Trophoblast cell (in vitro differentiated cells and primary cell): ENCODE measurements at regions not wholly inside any gene's neighbourhood (a gene's known extent, or its start where the extent isn't known, plus 50 kb on each side); places are given as distances from the start of the nearest gene placed in this dataset.

ENCODE experiments used
- DNase-seq, 2 donors: peaks; one replicate each; pipeline ENCODE4 v3.0.0-alpha.2; 2016
- H2AFZ ChIP-seq: 2 replicates; pipeline ENCODE4 v1.6.1; 2013; ENCODE audit warnings: low read length, moderate library complexity, mild to moderate bottlenecking; ENCODE audit not compliant: insufficient read depth, poor library complexity
- H2AK5ac ChIP-seq: 2 replicates; pipeline ENCODE4 v1.6.1; 2013; ENCODE audit warnings: mild to moderate bottlenecking, low read length
- H2BK120ac ChIP-seq: 2 replicates; pipeline ENCODE4 v1.6.1; 2013; ENCODE audit warnings: low read length, mild to moderate bottlenecking, moderate library complexity; ENCODE audit not compliant: insufficient read depth, poor library complexity
- H2BK12ac ChIP-seq: 2 replicates; pipeline ENCODE4 v1.6.1; 2013; ENCODE audit warnings: mild to moderate bottlenecking, low read length, moderate library complexity
- H2BK5ac ChIP-seq: 2 replicates; pipeline ENCODE4 v1.6.1; 2013; ENCODE audit warnings: low read length, low read depth, moderate library complexity, mild to moderate bottlenecking; ENCODE audit not compliant: poor library complexity
- H3K14ac ChIP-seq: 2 replicates; pipeline ENCODE4 v1.6.1; 2013; ENCODE audit warnings: mild to moderate bottlenecking, low read length
- H3K18ac ChIP-seq: 2 replicates; pipeline ENCODE4 v1.6.1; 2013; ENCODE audit warnings: mild to moderate bottlenecking, low read length
- H3K23ac ChIP-seq: 2 replicates; pipeline ENCODE4 v1.6.1; 2013; ENCODE audit warnings: low read length
- H3K27ac ChIP-seq: 2 replicates; pipeline ENCODE4 v1.5.1; 2013; ENCODE audit warnings: low read depth, mild to moderate bottlenecking, inconsistent platforms, low read length, moderate library complexity
- H3K27me3 ChIP-seq: 2 replicates; pipeline ENCODE4 v1.6.1; 2013; ENCODE audit warnings: inconsistent platforms, mild to moderate bottlenecking, low read length, moderate library complexity; ENCODE audit not compliant: insufficient read depth
- H3K36me3 ChIP-seq, 2 experiments: 1 replicate in 1 of 2; 2 replicates in 1 of 2; pipeline ENCODE4 v1.6.1; 2013; ENCODE audit warnings: low read length in 2 of 2, mild to moderate bottlenecking in 2 of 2, moderate library complexity in 1 of 2; ENCODE audit not compliant: insufficient read depth in 2 of 2, control insufficient read depth in 1 of 2
- H3K4ac ChIP-seq: 2 replicates; pipeline ENCODE4 v1.6.1; 2013; ENCODE audit warnings: low read depth, mild to moderate bottlenecking, low read length, moderate library complexity
- H3K4me1 ChIP-seq, 2 experiments: 1 replicate in 1 of 2; 2 replicates in 1 of 2; pipeline ENCODE4 v1.6.1; 2013; ENCODE audit warnings: low read length in 2 of 2, mild to moderate bottlenecking in 2 of 2, moderate library complexity in 1 of 2; ENCODE audit not compliant: insufficient read depth in 2 of 2, control insufficient read depth in 1 of 2
- H3K4me2 ChIP-seq: 2 replicates; pipeline ENCODE4 v1.6.1; 2013; ENCODE audit warnings: inconsistent platforms, mild to moderate bottlenecking, low read length, moderate library complexity
- H3K4me3 ChIP-seq: 2 replicates; pipeline ENCODE4 v1.5.1; 2013; ENCODE audit warnings: mild to moderate bottlenecking, low read depth, low read length, inconsistent platforms
- H3K79me1 ChIP-seq: one replicate; pipeline ENCODE4 v1.6.1; 2013; ENCODE audit warnings: low read length
- H3K79me2 ChIP-seq: 2 replicates; pipeline ENCODE4 v1.6.1; 2013; ENCODE audit warnings: low read length, mild to moderate bottlenecking; ENCODE audit not compliant: control insufficient read depth, insufficient read depth, poor library complexity
- H3K9ac ChIP-seq: 2 replicates; pipeline ENCODE4 v1.6.1; 2013; ENCODE audit warnings: mild to moderate bottlenecking, low read length
- H3K9me3 ChIP-seq: 2 replicates; pipeline ENCODE4 v1.6.1; 2013; ENCODE audit warnings: low read depth, mild to moderate bottlenecking, control low read depth, inconsistent platforms, low read length; ENCODE audit not compliant: insufficient read depth
- H4K12ac ChIP-seq: 2 replicates; pipeline ENCODE4 v1.6.1; 2013; ENCODE audit warnings: low read depth, mild to moderate bottlenecking, low read length, moderate library complexity
- H4K8ac ChIP-seq: 2 replicates; pipeline ENCODE4 v1.6.1; 2013; ENCODE audit warnings: low read depth, mild to moderate bottlenecking, low read length, moderate library complexity
- H4K91ac ChIP-seq: one replicate; pipeline ENCODE4 v1.6.1; 2013; ENCODE audit warnings: low read depth, mild to moderate bottlenecking, low read length, moderate library complexity
- WGBS: extraction: QIAGEN DNeasy Blood & Tissue Kit; methylation state at CpG from one replicate; pipeline ENCODE4 v1.1.7; 2013; ENCODE audit warnings: missing lambda C conversion rate; ENCODE audit not compliant: insufficient read length, insufficient coverage; ENCODE audit errors: extremely low coverage; 5-methylcytosine and 5-hydroxymethylcytosine counted together

- H3K18ac ChIP-seq = no peak overlapping the region
- WGBS = no CpG with 5 or more reads among the region's 15 CpGs
- no peak overlapping the region for H4K12ac ChIP-seq
- H3K27ac ChIP-seq = no peak overlapping the region
- peaks cover 3% of the 10 kb centered on the region for H3K9me3 ChIP-seq
- no peak for DNase-seq
- H3K36me3 ChIP-seq = peaks cover 4 to 7% of the 10 kb centered on the region in 2 experiments
- H2BK12ac ChIP-seq = no peak overlapping the region
- H4K91ac ChIP-seq = no peak overlapping the region
- no peak overlapping the region for H3K4me2 ChIP-seq
- no peaks in the 10 kb centered on the region for H3K79me1 ChIP-seq
- no peak overlapping the region for H4K8ac ChIP-seq
- H3K9ac ChIP-seq = no peak overlapping the region
- H3K14ac ChIP-seq = no peak overlapping the region
- H3K4me1 ChIP-seq = peaks cover 0 to 10% of the 10 kb centered on the region in 2 experiments
- H3K79me2 ChIP-seq = no peaks in the 10 kb centered on the region
- no peak overlapping the region for H2AK5ac ChIP-seq
- no peak overlapping the region for H2BK120ac ChIP-seq
- no peak overlapping the region for H3K23ac ChIP-seq
- H3K4ac ChIP-seq = no peak overlapping the region
- H2AFZ ChIP-seq = no peak overlapping the region
- no peak overlapping the region for H2BK5ac ChIP-seq
- no peaks in the 10 kb centered on the region for H3K27me3 ChIP-seq
- no peak overlapping the region for H3K4me3 ChIP-seq
Measured at GRCh38 chr17:63304704-63305261, 141.3 kb downstream of the CYB561 start.

GRCh38 chr17:63305857-63306256 lies 140.2 kb downstream of the CYB561 start:
- Histone ChIP-seq H3K23ac (no peak overlapping the region), H4K8ac (no peak overlapping the region), H3K4me2 (no peak overlapping the region), H2BK120ac (no peak overlapping the region), H3K9ac (no peak overlapping the region), H2AFZ (no peak overlapping the region), H2BK5ac (no peak overlapping the region), H3K27me3 (no peaks in the 10 kb centered on the region), H3K4ac (no peak overlapping the region), H3K9me3 (peaks cover 3% of the 10 kb centered on the region), H3K4me3 (no peak overlapping the region), H3K79me1 (no peaks in the 10 kb centered on the region), H3K36me3 (peaks cover 5 to 7% of the 10 kb centered on the region in 2 experiments), H4K91ac (no peak overlapping the region), H2BK12ac (no peak overlapping the region), H2AK5ac (no peak overlapping the region), H3K14ac (no peak overlapping the region), H4K12ac (no peak overlapping the region), H3K4me1 (peaks cover 0 to 10% of the 10 kb centered on the region in 2 experiments), H3K27ac (no peak overlapping the region), H3K18ac (no peak overlapping the region), H3K79me2 (no peaks in the 10 kb centered on the region)
- no CpG with 5 or more reads among the region's 7 CpGs for WGBS
- DNase-seq = no peak

- Histone ChIP-seq H3K27ac (no peak overlapping the region), H3K9ac (no peak overlapping the region), H4K91ac (no peak overlapping the region), H2BK5ac (no peak overlapping the region), H4K12ac (no peak overlapping the region), H2AFZ (no peak overlapping the region), H3K9me3 (peaks cover 3% of the 10 kb centered on the region), H3K14ac (no peak overlapping the region), H2BK120ac (no peak overlapping the region), H3K4me2 (no peak overlapping the region), H2AK5ac (no peak overlapping the region), H3K79me1 (no peaks in the 10 kb centered on the region), H3K4ac (peak overlapping the region; percentile 21), H3K36me3 (peaks cover 5 to 7% of the 10 kb centered on the region in 2 experiments), H3K18ac (peak overlapping the region; percentile 38), H3K4me1 (peaks cover 0 to 10% of the 10 kb centered on the region in 2 experiments), H3K79me2 (no peaks in the 10 kb centered on the region), H3K23ac (no peak overlapping the region), H3K4me3 (no peak overlapping the region), H3K27me3 (no peaks in the 10 kb centered on the region), H4K8ac (no peak overlapping the region), H2BK12ac (no peak overlapping the region)
- no CpG with 5 or more reads among the region's 3 CpGs for WGBS
- DNase-seq = no peak
Measured at GRCh38 chr17:63306855-63307254, 139.3 kb downstream of the CYB561 start.

GRCh38 chr17:63308272-63308671 lies 137.8 kb downstream of the CYB561 start:
- DNase-seq = no peak
- no peak overlapping the region for H3K18ac ChIP-seq
- no peaks in the 10 kb centered on the region for H3K27me3 ChIP-seq
- no peak overlapping the region for H3K27ac ChIP-seq
- no peak overlapping the region for H3K23ac ChIP-seq
- H3K4me2 ChIP-seq = no peak overlapping the region
- no peak overlapping the region for H3K9ac ChIP-seq
- no peak overlapping the region for H2BK12ac ChIP-seq
- no peak overlapping the region for H3K14ac ChIP-seq
- no peaks in the 10 kb centered on the region for H3K79me2 ChIP-seq
- WGBS = no CpG with 5 or more reads among the region's 1 CpG
- no peaks in the 10 kb centered on the region for H3K79me1 ChIP-seq
- H4K8ac ChIP-seq = no peak overlapping the region
- peaks cover 0 to 10% of the 10 kb centered on the region in 2 experiments for H3K4me1 ChIP-seq
- peaks cover 3% of the 10 kb centered on the region for H3K9me3 ChIP-seq
- H4K12ac ChIP-seq = no peak overlapping the region
- no peak overlapping the region for H2BK120ac ChIP-seq
- no peak overlapping the region for H3K4ac ChIP-seq
- H3K4me3 ChIP-seq = no peak overlapping the region
- no peak overlapping the region for H2BK5ac ChIP-seq
- H4K91ac ChIP-seq = no peak overlapping the region
- no peak overlapping the region for H2AFZ ChIP-seq
- H2AK5ac ChIP-seq = no peak overlapping the region
- peaks cover 5 to 7% of the 10 kb centered on the region in 2 experiments for H3K36me3 ChIP-seq
